ENCODE measurements at regions not wholly inside any gene's neighbourhood (a gene's known extent, or its start where the extent isn't known, plus 50 kb on each side); places are given as distances from the start of the nearest gene placed in this dataset.

DNA sequence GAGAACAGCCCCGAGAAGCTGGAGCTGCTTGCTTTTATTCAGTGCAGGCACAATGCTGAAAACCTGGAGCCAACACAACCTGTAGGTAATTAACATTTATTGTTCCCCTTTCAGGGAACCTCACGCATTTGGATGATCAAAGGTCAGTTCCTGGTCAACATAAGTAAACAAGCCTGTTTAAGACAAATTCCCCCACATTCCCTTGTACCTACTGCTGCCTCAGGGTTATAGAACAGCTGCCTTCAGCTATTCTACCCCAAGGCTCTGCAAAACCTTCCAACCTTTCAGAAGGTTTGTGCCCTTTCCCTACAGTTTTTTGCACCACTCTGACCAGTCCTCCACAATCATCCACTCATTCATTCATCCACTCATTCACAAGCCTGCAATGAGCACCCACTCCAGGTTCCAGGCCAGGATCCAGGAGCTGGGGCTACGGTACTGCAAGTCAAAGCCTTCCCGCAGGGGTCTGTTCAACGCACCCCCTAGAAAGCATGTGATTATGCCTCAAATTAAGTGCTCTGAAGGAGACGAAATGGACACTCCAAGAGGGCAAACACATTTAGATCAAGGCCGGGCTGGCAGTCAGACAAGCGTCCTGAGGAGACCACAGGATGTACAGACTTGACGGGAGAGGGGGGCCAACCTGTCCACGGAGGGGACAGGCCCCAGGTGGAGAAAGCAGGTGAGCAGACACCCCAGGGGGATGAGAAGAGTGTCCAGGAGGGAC, 683.9 kb downstream of the MATN1 start:
- TF ChIP-seq, protein P1, sequence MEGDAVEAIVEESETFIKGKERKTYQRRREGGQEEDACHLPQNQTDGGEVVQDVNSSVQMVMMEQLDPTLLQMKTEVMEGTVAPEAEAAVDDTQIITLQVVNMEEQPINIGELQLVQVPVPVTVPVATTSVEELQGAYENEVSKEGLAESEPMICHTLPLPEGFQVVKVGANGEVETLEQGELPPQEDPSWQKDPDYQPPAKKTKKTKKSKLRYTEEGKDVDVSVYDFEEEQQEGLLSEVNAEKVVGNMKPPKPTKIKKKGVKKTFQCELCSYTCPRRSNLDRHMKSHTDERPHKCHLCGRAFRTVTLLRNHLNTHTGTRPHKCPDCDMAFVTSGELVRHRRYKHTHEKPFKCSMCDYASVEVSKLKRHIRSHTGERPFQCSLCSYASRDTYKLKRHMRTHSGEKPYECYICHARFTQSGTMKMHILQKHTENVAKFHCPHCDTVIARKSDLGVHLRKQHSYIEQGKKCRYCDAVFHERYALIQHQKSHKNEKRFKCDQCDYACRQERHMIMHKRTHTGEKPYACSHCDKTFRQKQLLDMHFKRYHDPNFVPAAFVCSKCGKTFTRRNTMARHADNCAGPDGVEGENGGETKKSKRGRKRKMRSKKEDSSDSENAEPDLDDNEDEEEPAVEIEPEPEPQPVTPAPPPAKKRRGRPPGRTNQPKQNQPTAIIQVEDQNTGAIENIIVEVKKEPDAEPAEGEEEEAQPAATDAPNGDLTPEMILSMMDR (IDR thresholded peaks at IDR 0.05), result no peak
- TF ChIP-seq POLR2A (IDR thresholded peaks at IDR 0.05), result no peak
- no peak for TF ChIP-seq EP300 (IDR thresholded peaks at IDR 0.05)
